ENCODE measurements at regions not wholly inside any gene's neighbourhood (a gene's known extent, or its start where the extent isn't known, plus 50 kb on each side); places are given as distances from the start of the nearest gene placed in this dataset.

- no peak for DNase-seq
Observed at GRCh38 chr4:123893011-123893981, 496.7 kb downstream of the SPRY1 start.

- DNase-seq = no peak
Observed at GRCh38 chr4:123896446-123897071, 500.0 kb downstream of the SPRY1 start.

GRCh38 chr4:123898946-123899666 lies 502.5 kb downstream of the SPRY1 start:
- DNase-seq = no peak

GRCh38 chr4:123904882-123905281 lies 508.3 kb downstream of the SPRY1 start:
- no peak for DNase-seq

GRCh38 chr4:123913598-123913997 lies 517.0 kb downstream of the SPRY1 start:
- DNase-seq = no peak

- DNase-seq = no peak
Observed at GRCh38 chr4:123916821-123917220, 520.2 kb downstream of the SPRY1 start.

GRCh38 chr4:123919576-123920098 lies 523.0 kb downstream of the SPRY1 start:
- DNase-seq = no peak

GRCh38 chr4:123921339-123921738 lies 524.7 kb downstream of the SPRY1 start:
- DNase-seq = no peak

GRCh38 chr4:123922847-123923246 lies 526.3 kb downstream of the SPRY1 start:
- no peak for DNase-seq

GRCh38 chr4:123924536-123924935 lies 527.9 kb downstream of the SPRY1 start:
- DNase-seq = no peak

- DNase-seq = no peak
Observed at GRCh38 chr4:123929565-123929964, 533.0 kb downstream of the SPRY1 start.

GRCh38 chr4:123930996-123931395 lies 534.4 kb downstream of the SPRY1 start:
- no peak for DNase-seq

- no peak for DNase-seq
Observed at GRCh38 chr4:123934096-123934495, 537.5 kb downstream of the SPRY1 start.

GRCh38 chr4:123936621-123937043 lies 540.0 kb downstream of the SPRY1 start:
- DNase-seq = no peak

GRCh38 chr4:123937581-123937980 lies 541.0 kb downstream of the SPRY1 start:
- no peak for DNase-seq

GRCh38 chr4:123939621-123940020 lies 543.0 kb downstream of the SPRY1 start:
- DNase-seq = no peak

- DNase-seq = no peak
Observed at GRCh38 chr4:123940604-123941003, 544.0 kb downstream of the SPRY1 start.

GRCh38 chr4:123941306-123941705 lies 544.7 kb downstream of the SPRY1 start:
- DNase-seq = no peak

- no peak for DNase-seq
Observed at GRCh38 chr4:123943976-123944375, 547.4 kb downstream of the SPRY1 start.

GRCh38 chr4:123945301-123945700 lies 548.7 kb downstream of the SPRY1 start:
- DNase-seq = no peak

- DNase-seq = no peak
Observed at GRCh38 chr4:123950530-123950929, 553.9 kb downstream of the SPRY1 start.

- no peak for DNase-seq
Observed at GRCh38 chr4:123952530-123953274, 556.1 kb downstream of the SPRY1 start.
